Dedifferentiated amniotic fluid mesenchymal stem cell (primary cell): ENCODE measurements at regions not wholly inside any gene's neighbourhood (a gene's known extent, or its start where the extent isn't known, plus 50 kb on each side); places are given as distances from the start of the nearest gene placed in this dataset.

ENCODE experiments used
- DNase-seq: peaks from one replicate; pipeline ENCODE4 v3.0.0-alpha.2; 2016; ENCODE audit errors: extremely low spot score

DNA sequence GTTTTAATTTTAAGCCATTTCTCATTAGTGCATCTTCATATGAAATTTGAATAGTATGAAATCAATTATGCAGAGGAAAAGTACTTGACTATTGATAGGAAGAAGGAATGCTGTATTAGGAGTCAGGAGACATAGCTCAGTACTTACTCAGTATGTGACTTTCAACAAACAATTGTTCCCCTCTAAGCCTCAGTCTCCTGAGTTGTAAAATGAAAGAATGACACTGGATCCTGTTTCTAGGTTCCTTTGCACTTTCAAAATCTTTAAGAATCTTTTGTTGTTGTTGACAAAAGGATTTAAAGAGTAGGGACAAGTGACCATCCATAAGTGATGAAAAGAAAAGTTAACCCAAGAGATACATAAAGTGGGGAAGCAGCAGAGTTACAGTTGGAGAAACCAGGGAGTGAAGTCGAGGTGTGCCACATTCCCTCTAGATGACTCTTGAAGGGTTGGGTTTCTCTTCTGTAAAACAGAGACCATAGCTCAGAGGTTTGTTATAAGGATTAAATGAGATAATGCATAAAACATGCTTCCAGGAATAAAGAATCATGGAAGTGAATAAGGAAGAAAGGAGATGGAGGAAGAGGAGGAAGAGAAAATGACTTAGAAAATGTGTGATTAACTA, 105.7 kb upstream of the KCNJ15 start:
- no peak for DNase-seq

DNA sequence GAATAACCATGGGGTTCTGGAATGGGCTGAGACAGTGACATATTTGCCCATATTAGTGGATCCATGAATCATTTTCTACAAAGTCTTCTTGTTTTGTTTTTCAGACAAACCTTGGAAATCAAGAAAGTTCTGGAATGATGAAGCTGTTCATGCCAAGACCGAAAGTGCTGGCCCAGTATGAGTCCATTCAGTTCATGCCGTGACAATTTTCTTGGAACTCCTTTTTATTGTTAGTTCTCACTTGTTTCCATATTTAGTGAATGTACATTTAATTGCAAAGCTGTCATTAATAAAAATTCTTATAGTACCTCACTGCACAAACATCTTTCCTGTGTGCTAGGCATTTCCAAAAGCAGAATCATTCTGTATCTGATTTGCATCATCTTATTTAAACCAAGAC, 100.6 kb upstream of the KCNJ15 start:
- DNase-seq: no peak

DNA sequence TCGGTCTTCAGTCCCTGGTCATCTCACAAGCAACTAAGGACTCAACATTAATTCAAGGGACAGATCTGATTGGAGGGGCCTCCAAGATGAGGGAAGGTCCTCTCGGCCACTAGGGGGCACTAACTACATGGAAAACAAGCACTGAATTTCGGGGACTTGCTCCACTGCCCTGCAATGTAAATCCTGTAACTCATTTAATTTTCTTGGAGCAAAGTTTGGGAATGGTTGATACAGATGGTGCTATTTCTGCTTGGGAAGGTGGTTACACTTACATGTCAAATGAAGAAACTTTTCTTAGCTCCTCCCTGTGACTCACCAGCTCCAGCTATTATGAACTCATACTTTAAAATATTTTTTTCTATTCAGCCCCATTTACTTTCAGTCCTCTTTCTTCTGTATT, 97.4 kb upstream of the KCNJ15 start:
- peak; percentile 64 for DNase-seq

- no peak for DNase-seq
These were observed 91.2 kb upstream of the KCNJ15 start for GRCh38 chr21:38165466-38166172.

DNA sequence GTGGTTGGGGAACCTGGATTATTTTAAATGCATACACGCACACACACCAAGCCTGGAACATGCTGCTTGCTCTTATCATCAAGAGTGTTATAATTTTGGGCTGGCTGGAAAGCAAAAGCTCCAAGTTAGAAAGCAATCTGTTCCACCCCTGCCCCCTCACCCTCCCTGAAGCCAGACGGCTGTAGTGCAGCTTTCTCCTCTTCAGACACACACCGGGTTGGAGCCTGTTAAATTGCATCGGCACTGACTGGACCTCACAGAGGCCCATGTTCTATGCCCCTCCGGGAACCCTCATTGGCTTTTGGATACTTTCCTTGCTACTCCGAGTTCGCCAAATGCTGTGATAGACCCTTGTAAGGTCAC, 90.6 kb upstream of the KCNJ15 start:
- DNase-seq: no peak

GRCh38 chr21:38167345-38167744, 89.4 kb upstream of the KCNJ15 start:
- no peak for DNase-seq

- no peak for DNase-seq
These were observed 86.5 kb upstream of the KCNJ15 start for GRCh38 chr21:38170283-38170682.

DNA sequence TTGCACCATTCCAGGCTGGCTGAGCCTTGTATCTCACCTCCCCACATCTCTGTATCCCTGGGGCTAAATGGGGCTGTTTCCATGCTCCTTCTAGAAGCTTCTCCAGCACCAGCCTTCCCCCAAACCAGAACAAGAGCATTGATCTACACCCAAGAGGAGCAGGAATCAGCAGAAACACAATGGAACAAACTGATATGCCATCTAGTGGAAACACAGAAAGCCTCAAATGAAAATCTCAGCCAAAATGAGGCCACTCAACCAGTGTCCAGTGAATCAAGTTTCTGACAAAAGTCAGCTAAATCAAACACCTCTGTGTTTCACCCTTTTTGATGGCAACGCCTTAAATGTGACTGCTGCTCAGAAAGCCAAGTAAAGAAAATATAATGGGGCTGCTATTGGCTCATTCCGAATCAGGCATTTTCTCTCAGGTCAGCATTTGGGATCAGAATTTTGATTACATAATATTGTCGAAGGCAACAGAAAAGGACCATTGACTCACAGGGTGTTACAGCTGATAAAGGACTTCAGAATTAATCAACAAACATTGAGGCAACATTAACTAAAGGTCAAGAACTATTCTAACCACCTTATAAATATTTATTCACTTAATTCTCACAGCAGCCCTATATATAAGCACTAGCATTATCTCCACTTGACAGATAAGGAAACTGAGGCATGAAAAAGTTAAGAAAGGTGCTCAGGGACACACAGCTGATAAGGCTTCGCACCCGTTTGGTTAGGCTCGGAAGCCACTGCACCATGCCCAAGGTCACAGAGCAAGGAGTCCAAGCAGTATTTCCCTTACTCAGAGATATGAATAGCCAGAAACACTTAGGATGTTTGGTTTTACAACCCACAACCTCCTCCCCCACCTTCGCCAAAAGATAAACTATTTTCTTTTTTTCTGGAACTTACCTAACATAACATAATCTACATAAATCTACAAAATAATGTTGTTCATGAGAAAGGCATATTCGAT, 85.8 kb upstream of the KCNJ15 start:
- DNase-seq: no peak

- no peak for DNase-seq
These were observed 85.0 kb upstream of the KCNJ15 start for GRCh38 chr21:38171723-38172344.

- DNase-seq: no peak
These were observed 83.3 kb upstream of the KCNJ15 start for GRCh38 chr21:38173276-38174035.

DNA sequence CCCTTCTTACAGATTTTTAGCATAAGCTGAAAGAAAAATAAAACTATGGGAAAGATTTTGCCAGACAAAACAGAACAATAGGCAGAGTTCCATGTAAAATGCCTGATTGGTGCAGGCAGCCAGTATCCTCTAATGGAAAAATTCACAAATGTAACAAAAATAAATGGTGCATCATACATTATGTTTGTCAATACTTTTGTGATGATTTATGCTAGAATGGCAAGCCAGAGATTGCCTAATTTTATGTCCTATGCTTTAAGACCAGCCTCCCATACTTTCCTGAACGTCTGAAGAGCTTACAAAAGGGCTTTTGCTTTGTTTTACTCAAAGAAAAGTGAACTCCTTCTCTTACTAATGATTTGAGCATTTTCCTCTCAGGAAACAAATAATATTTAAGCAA, 81.5 kb upstream of the KCNJ15 start:
- no peak for DNase-seq

- no peak for DNase-seq
These were observed 78.7 kb upstream of the KCNJ15 start for GRCh38 chr21:38177919-38178652.

DNA sequence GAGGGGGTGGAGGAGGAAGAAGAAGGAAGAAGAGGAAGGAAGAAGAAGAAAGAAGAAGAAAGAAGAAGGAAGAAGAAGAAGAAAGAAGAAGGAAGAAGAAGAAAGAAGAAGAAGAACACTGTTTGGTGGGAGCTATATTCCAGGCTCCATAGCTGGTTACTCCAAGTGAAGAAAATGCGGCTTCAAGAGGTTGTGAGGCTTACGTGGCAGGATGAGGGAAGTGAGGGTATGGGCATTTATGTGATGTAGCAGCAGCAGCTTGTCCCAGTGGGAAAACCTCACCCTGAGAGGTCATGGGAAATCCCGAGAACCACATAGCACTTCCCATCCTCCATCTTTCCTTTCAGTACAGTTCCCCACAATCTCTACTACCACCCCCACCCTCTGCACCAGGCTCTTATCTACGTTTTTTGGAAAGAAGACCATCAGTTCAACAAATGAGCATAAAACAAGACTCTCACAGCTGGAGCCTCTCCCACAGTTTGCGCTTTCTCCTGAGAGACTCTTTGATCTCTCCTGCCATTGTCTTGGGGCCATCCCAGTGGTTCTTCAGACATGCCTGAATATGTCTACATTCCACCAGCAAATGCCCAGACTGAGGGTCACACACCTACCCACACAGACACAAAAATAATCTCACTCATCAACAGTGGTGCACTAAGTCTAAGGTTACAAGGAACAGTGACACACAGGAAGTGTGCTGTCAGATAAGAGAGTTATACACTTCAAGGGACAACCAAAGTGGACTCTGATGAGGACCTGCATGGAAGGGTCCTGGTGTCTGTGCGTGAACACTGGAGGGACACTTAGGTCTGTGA, 77.9 kb upstream of the KCNJ15 start:
- no peak for DNase-seq

DNA sequence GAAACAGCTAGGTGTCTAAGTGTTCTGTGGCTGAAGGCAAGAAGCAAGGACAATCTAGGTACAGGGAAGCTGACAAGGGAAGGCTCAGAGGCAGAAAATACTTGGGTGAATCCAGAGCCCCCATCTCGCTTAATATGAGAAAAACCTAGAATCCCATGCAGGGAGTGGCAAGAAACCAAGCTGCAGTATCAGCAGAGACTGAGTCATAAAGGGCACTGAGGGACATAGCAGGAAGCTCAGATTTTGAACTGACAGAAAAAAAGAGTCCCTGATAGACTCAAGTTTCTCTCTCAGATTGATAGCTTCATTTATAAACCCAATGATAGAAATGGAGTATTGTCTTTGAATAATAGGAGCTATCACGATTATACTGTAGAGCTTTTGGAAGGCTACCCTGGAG, 77.3 kb upstream of the KCNJ15 start:
- DNase-seq: no peak

GRCh38 chr21:38181096-38181495, 75.7 kb upstream of the KCNJ15 start:
- DNase-seq: peak; percentile 24

- no peak for DNase-seq
These were observed 74.3 kb upstream of the KCNJ15 start for GRCh38 chr21:38182370-38182985.

GRCh38 chr21:38183961-38184360, 72.8 kb upstream of the KCNJ15 start:
- no peak for DNase-seq

GRCh38 chr21:38186661-38187270, 70.0 kb upstream of the KCNJ15 start:
- DNase-seq: no peak

DNA sequence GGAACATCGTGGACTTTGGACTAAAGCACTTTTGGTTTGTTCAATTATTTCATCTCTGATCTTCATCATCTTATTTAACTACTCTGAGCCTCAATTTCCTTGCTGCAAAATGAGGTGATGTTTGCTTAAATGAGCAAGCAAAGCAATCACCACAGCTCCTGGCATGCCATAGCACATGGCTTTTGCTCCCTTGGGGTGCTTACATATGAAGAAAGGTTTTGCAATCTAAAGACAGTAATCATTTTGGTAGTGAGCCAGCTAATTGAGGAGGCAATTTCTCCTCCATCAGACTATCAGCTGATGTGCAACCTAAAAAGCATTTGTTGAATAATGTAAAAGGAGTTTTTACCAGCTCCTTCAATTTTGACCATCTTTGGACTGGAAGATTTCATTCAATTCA, 68.8 kb upstream of the KCNJ15 start:
- DNase-seq: no peak
